Uterus (tissue), 2 donors: ENCODE measurements at regions not wholly inside any gene's neighbourhood (a gene's known extent, or its start where the extent isn't known, plus 50 kb on each side); places are given as distances from the start of the nearest gene placed in this dataset.

ENCODE experiments used
- CTCF ChIP-seq, 4 experiments: fragments of 200-600 bp in 2 of 4; fragments of 450-650 bp in 2 of 4; sonication (generic) in 2 of 4; IDR thresholded peaks; one replicate each; pipeline ENCODE4 v1.5.1; 2016 to 2019; ENCODE audit warnings: antibody characterized with exemption in 4 of 4, mild to moderate bottlenecking in 2 of 4, moderate library complexity in 1 of 4
- POLR2A ChIP-seq, 2 donors: fragments of 450-650 bp; IDR thresholded peaks; one replicate each; pipeline ENCODE4 v1.6.1; 2016; ENCODE audit warnings: antibody characterized with exemption in 2 of 2, mild to moderate bottlenecking in 1 of 2, moderate library complexity in 1 of 2

GRCh38 chr11:92659793-92660192 lies 309.7 kb upstream of the MTNR1B start:
- TF ChIP-seq CTCF (IDR thresholded peaks at IDR 0.05), result no peak
- no peak for TF ChIP-seq POLR2A (IDR thresholded peaks at IDR 0.05)
